PC-3 (cell line): ENCODE measurements at regions not wholly inside any gene's neighbourhood (a gene's known extent, or its start where the extent isn't known, plus 50 kb on each side); places are given as distances from the start of the nearest gene placed in this dataset.
A peak's percentile ranks its signal among the peaks of the same experiment; 100 is the strongest.

Experiments used
- CTCF ChIP-seq: fragments of 300-600 bp; sonication (generic); conservative IDR thresholded peaks from 2 replicates; pipeline ENCODE4 v1.5.1; 2017; ENCODE audit warnings: antibody characterized with exemption, low read depth, mild to moderate bottlenecking, low read length
- EZH2 ChIP-seq: fragments of 300-600 bp; sonication (generic); IDR thresholded peaks from one replicate; pipeline ENCODE4 v1.6.1; 2017; ENCODE audit warnings: antibody characterized with exemption, mild to moderate bottlenecking, low read length; ENCODE audit not compliant: unreplicated experiment
- EZH2phosphoT487 ChIP-seq: fragments of 300-600 bp; sonication (generic); IDR thresholded peaks from 2 replicates; pipeline ENCODE4 v1.6.1; 2018; ENCODE audit warnings: mild to moderate bottlenecking, antibody characterized with exemption, low read length, borderline replicate concordance

GRCh38 chr5:136769900-136770684 is 404.7 kb upstream of the TRPC7 start:
- TF ChIP-seq CTCF (peak; percentile 84), EZH2phosphoT487 (no peak), EZH2 (no peak)
